Glutamatergic neuron (in vitro differentiated cells): ENCODE measurements at regions not wholly inside any gene's neighbourhood (a gene's known extent, or its start where the extent isn't known, plus 50 kb on each side); places are given as distances from the start of the nearest gene placed in this dataset.

Experiments
- DNase-seq: peaks from one replicate; pipeline ENCODE4 v3.0.0; 2022
- H3K27ac Mint-ChIP-seq: one replicate; pipeline ENCODE4 v1.8.0; 2020; ENCODE audit warnings: mild to moderate bottlenecking, mixed read lengths, inconsistent platforms; ENCODE audit not compliant: unreplicated experiment
- H3K27me3 Mint-ChIP-seq: one replicate; pipeline ENCODE4 v1.8.0; 2020; ENCODE audit warnings: mild to moderate bottlenecking, moderate library complexity, mixed read lengths, inconsistent platforms; ENCODE audit not compliant: unreplicated experiment
- H3K36me3 Mint-ChIP-seq: one replicate; pipeline ENCODE4 v1.8.0; 2020; ENCODE audit warnings: mild to moderate bottlenecking, mixed read lengths, inconsistent platforms; ENCODE audit not compliant: unreplicated experiment
- H3K4me1 Mint-ChIP-seq: one replicate; pipeline ENCODE4 v1.8.0; 2020; ENCODE audit warnings: mild to moderate bottlenecking, low read depth, mixed read lengths, inconsistent platforms; ENCODE audit not compliant: unreplicated experiment
- H3K4me3 Mint-ChIP-seq: one replicate; pipeline ENCODE4 v1.8.0; 2020; ENCODE audit warnings: mild to moderate bottlenecking, mixed read lengths, inconsistent platforms; ENCODE audit not compliant: unreplicated experiment
- H3K9me3 Mint-ChIP-seq: one replicate; pipeline ENCODE4 v1.8.0; 2020; ENCODE audit warnings: mild to moderate bottlenecking, moderate library complexity, mixed read lengths, inconsistent platforms; ENCODE audit not compliant: unreplicated experiment
- TF ChIP-seq, protein P1 (sequence below): fragments of 200-600 bp; sonication (generic); IDR thresholded peaks from one replicate; pipeline ENCODE4 v1.5.0; 2021; ENCODE audit not compliant: partially characterized antibody, unreplicated experiment

- Mint-ChIP-seq H3K36me3 (peaks cover 4% of the 10 kb centered on the region), H3K9me3 (no peaks in the 10 kb centered on the region), H3K4me3 (no peak overlapping the region), H3K27ac (no peak overlapping the region), H3K27me3 (no peaks in the 10 kb centered on the region), H3K4me1 (peaks cover 10% of the 10 kb centered on the region)
- TF ChIP-seq, protein P1, sequence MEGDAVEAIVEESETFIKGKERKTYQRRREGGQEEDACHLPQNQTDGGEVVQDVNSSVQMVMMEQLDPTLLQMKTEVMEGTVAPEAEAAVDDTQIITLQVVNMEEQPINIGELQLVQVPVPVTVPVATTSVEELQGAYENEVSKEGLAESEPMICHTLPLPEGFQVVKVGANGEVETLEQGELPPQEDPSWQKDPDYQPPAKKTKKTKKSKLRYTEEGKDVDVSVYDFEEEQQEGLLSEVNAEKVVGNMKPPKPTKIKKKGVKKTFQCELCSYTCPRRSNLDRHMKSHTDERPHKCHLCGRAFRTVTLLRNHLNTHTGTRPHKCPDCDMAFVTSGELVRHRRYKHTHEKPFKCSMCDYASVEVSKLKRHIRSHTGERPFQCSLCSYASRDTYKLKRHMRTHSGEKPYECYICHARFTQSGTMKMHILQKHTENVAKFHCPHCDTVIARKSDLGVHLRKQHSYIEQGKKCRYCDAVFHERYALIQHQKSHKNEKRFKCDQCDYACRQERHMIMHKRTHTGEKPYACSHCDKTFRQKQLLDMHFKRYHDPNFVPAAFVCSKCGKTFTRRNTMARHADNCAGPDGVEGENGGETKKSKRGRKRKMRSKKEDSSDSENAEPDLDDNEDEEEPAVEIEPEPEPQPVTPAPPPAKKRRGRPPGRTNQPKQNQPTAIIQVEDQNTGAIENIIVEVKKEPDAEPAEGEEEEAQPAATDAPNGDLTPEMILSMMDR = no peak
- DNase-seq = no peak
Measured at GRCh38 chr3:177471733-177472480, 274.6 kb upstream of the TBL1XR1 start.

- peaks cover 10% of the 10 kb centered on the region for H3K4me1 Mint-ChIP-seq
- H3K27ac Mint-ChIP-seq = peak overlapping the region; percentile 46
- TF ChIP-seq, protein P1 = no peak
- no peaks in the 10 kb centered on the region for H3K27me3 Mint-ChIP-seq
- no peak overlapping the region for H3K4me3 Mint-ChIP-seq
- peaks cover 4% of the 10 kb centered on the region for H3K36me3 Mint-ChIP-seq
- DNase-seq = no peak
- H3K9me3 Mint-ChIP-seq = no peaks in the 10 kb centered on the region
Measured at GRCh38 chr3:177473184-177473583, 275.9 kb upstream of the TBL1XR1 start.

GRCh38 chr3:177473903-177474302 is 276.6 kb upstream of the TBL1XR1 start:
- no peak for DNase-seq
- TF ChIP-seq, protein P1 = no peak
- Mint-ChIP-seq H3K36me3 (peaks cover 4% of the 10 kb centered on the region), H3K4me1 (peaks cover 10% of the 10 kb centered on the region), H3K9me3 (no peaks in the 10 kb centered on the region), H3K27me3 (no peaks in the 10 kb centered on the region), H3K27ac (no peak overlapping the region), H3K4me3 (no peak overlapping the region)

GRCh38 chr3:177474652-177475355 is 277.5 kb upstream of the TBL1XR1 start:
- Mint-ChIP-seq H3K4me3 (no peak overlapping the region), H3K9me3 (no peaks in the 10 kb centered on the region), H3K27me3 (no peaks in the 10 kb centered on the region), H3K27ac (no peak overlapping the region), H3K4me1 (peaks cover 7% of the 10 kb centered on the region), H3K36me3 (peaks cover under 1% of the 10 kb centered on the region)
- DNase-seq = no peak
- TF ChIP-seq, protein P1 = no peak

- Mint-ChIP-seq H3K4me1 (peaks cover 7% of the 10 kb centered on the region), H3K36me3 (no peaks in the 10 kb centered on the region), H3K9me3 (no peaks in the 10 kb centered on the region), H3K27me3 (no peaks in the 10 kb centered on the region), H3K27ac (no peak overlapping the region), H3K4me3 (no peak overlapping the region)
- TF ChIP-seq, protein P1 = no peak
- no peak for DNase-seq
Measured at GRCh38 chr3:177475356-177475665, 278.0 kb upstream of the TBL1XR1 start.
